Stimulated activated naive B cell treated with anti-CD40 and anti-IgM and Interleukin-4, amounts not matched to agents 10 μg/mL and 1 μg/mL and 100 μg/mL, for 72 hours (primary cell): ENCODE measurements at regions not wholly inside any gene's neighbourhood (a gene's known extent, or its start where the extent isn't known, plus 50 kb on each side); places are given as distances from the start of the nearest gene placed in this dataset.
"Not testable (repeated sequence)": the region's sequence is repeated elsewhere in the genome, so short reads cannot be mapped to it uniquely, and the experiment has no call there.

Experiments used
- ATAC-seq, 2 donors: fragments of 150-1000 bp; cut with Tn5 transposase; replicated peaks; 2 replicates each; pipeline ENCODE4 v1.10.0; 2021; ENCODE audit warnings: moderate library complexity in 1 of 2
- DNase-seq: peaks from one replicate; pipeline ENCODE4 v3.0.0; 2021
- H3K27ac Mint-ChIP-seq: one replicate; pipeline ENCODE4 v1.8.0; 2022; ENCODE audit warnings: mild to moderate bottlenecking, mixed read lengths
- H3K27me3 Mint-ChIP-seq, 2 donors: one replicate each; pipeline ENCODE4 v1.8.0; 2022; ENCODE audit warnings: mixed read lengths in 2 of 2
- H3K36me3 Mint-ChIP-seq, 2 donors: one replicate each; pipeline ENCODE4 v1.8.0; 2022; ENCODE audit warnings: mixed read lengths in 2 of 2, mild to moderate bottlenecking in 1 of 2
- H3K4me1 Mint-ChIP-seq, 2 donors: one replicate each; pipeline ENCODE4 v1.8.0; 2022; ENCODE audit warnings: mixed read lengths in 2 of 2, mild to moderate bottlenecking in 1 of 2
- H3K4me3 Mint-ChIP-seq, 2 donors: one replicate each; pipeline ENCODE4 v1.8.0; 2022; ENCODE audit warnings: mild to moderate bottlenecking in 2 of 2, mixed read lengths in 2 of 2, moderate library complexity in 1 of 2
- H3K9me3 Mint-ChIP-seq, 2 donors: one replicate each; pipeline ENCODE4 v1.8.0; 2022; ENCODE audit warnings: mixed read lengths in 2 of 2, mild to moderate bottlenecking in 1 of 2

DNA sequence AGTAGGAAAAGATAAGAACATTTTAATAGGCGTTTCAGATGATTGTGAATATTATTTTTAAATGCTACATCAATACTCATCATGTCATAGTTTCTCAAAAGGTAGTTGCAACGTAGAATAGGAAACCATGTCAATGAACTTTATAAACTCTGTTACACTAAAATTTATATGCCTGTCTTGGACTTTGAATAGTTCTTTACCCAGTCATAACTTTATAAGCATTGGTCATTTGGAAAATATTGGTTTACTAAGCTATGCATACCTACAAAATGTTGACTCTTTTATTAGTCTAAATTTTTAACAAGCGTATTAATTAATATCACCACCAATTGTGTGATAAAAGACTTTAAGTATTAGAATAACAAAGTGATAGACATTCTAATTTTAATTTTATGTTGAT lies 293.5 kb downstream of the CGGBP1 start:
- no peaks in the 10 kb centered on the region for H3K4me1 Mint-ChIP-seq
- DNase-seq (no peak), ATAC-seq (no peak)
- no peak overlapping the region for H3K27ac Mint-ChIP-seq
- no peaks in the 10 kb centered on the region for H3K36me3 Mint-ChIP-seq
- H3K9me3 Mint-ChIP-seq = no peaks in the 10 kb centered on the region
- H3K27me3 Mint-ChIP-seq = no peaks in the 10 kb centered on the region
- no peak overlapping the region for H3K4me3 Mint-ChIP-seq

DNA sequence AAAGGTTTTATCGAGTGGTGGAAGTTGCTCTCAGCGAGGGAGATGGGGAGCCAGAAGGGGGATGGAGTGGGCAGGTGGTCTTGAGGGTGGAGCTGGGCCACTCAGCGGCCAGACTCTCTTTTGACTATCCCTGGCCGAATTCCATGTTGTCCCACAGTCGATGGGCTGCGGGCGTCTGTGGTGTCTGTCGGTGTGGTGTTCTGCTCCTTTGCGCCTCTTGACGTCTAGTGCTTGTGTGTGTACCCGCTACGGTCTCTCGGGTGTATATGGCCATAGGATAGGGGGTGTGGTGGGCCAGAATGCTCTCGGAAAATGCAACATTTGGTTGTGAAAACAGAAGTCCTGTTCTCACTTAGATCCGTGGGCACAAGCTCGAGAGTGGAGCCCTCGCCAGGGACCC lies 297.0 kb downstream of the CGGBP1 start:
- no peaks in the 10 kb centered on the region for H3K4me1 Mint-ChIP-seq
- H3K27me3 Mint-ChIP-seq = no peaks in the 10 kb centered on the region
- DNase-seq = no peak
- no peaks in the 10 kb centered on the region for H3K36me3 Mint-ChIP-seq
- no peak overlapping the region for H3K4me3 Mint-ChIP-seq
- H3K27ac Mint-ChIP-seq = no peak overlapping the region
- H3K9me3 Mint-ChIP-seq = no peaks in the 10 kb centered on the region
- ATAC-seq = no peak

DNA sequence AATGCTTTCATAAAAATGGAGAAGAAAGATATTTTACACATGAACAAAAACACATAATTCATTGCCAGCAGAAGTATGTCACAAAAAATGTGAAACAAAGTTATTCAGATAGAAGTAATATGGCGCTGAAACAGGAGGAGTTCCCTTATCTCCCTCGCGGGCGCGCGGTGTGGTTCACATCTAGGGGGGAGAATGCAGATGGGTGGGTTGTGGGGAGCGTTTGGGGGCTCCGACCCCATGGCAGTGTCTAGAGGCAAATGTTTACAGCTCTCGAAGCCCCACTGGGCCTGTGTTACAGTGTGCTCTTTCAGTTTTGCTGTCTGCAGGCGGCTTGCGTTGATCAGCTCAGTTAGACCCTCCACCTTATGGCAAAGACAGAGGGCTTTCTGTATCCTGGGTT lies 297.5 kb downstream of the CGGBP1 start:
- no peak overlapping the region for H3K4me3 Mint-ChIP-seq
- no peak for ATAC-seq
- H3K9me3 Mint-ChIP-seq = no peaks in the 10 kb centered on the region
- DNase-seq = no peak
- H3K27ac Mint-ChIP-seq = no peak overlapping the region
- no peaks in the 10 kb centered on the region for H3K36me3 Mint-ChIP-seq
- no peaks in the 10 kb centered on the region for H3K4me1 Mint-ChIP-seq
- no peaks in the 10 kb centered on the region for H3K27me3 Mint-ChIP-seq

DNA sequence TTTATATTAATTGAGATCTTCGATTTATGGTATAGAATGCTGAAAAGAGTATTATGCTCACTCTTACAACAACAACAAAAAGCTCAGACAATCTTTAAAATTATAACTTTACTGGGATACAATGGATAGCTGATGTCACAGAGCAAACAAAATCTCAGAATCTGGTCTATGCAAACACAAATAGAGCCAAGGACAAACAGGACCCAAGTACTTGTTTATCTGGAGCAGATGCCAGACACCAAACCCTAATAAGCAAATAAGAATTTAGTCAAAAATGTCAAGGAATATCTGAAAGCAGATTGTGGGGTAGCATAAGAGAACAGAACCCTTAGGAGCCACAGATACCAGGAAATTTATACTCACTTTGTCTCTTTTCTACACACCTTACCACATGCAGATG lies 302.2 kb downstream of the CGGBP1 start:
- ATAC-seq = no peak

DNA sequence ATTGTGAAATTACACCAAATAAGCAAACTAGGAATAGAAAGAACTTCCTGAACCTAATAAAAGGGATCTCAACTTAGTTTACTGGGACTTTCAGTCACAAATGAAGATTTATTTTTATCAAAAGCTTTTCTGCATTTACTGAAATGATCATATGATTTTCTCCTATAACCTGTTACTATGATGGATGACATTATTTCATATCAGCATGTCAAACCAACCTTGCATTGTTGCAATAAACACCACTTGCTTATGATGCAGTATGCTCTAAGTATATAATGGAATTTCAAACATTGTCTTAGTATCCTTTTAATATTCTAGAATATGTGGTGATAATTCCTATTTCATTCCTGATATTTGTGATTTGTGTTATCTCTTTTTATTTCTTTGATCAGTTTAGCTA lies 303.0 kb downstream of the CGGBP1 start:
- Mint-ChIP-seq H3K9me3 (peaks cover 0 to 3% of the 10 kb centered on the region in 2 donors), H3K4me3 (no peak overlapping the region), H3K27ac (no peak overlapping the region), H3K36me3 (no peaks in the 10 kb centered on the region), H3K27me3 (no peaks in the 10 kb centered on the region), H3K4me1 (no peaks in the 10 kb centered on the region)
- DNase-seq = no peak
- no peak for ATAC-seq

More for the DNA sequence above, 302.2 kb downstream of the CGGBP1 start:
- H3K9me3 Mint-ChIP-seq = peaks cover 0 to 1% of the 10 kb centered on the region in 2 donors
- DNase-seq = no peak
- H3K27me3 Mint-ChIP-seq = no peaks in the 10 kb centered on the region
- no peak overlapping the region for H3K4me3 Mint-ChIP-seq
- no peak overlapping the region for H3K27ac Mint-ChIP-seq
- H3K36me3 Mint-ChIP-seq = no peaks in the 10 kb centered on the region
- no peaks in the 10 kb centered on the region for H3K4me1 Mint-ChIP-seq

DNA sequence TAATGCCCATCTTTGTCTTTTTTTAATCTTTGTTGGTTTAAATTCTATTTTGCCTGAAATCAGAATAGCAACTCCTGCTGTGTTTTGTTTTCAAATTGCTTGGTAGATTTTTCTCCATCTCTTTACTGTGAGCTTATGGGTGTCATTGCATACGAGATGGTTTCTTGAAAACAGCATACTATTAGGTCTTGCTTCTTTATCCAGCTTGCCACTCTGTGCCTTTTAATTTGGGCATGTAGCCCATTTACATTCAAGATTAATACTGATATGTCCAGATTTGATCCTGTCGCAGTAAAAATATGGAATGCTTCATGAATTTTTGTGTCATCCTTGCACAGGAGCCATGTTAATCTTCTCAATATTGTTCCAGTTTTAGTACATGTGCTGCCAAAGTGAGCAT lies 316.6 kb downstream of the CGGBP1 start:
- Mint-ChIP-seq H3K4me1 (no peaks in the 10 kb centered on the region), H3K4me3 (no peak overlapping the region), H3K27me3 (peaks cover 13 to 15% of the 10 kb centered on the region in 2 donors), H3K9me3 (peaks cover 16 to 19% of the 10 kb centered on the region in 2 donors), H3K36me3 (peaks cover 0 to 3% of the 10 kb centered on the region in 2 donors), H3K27ac (no peak overlapping the region)
- DNase-seq (no peak), ATAC-seq (no peak)

DNA sequence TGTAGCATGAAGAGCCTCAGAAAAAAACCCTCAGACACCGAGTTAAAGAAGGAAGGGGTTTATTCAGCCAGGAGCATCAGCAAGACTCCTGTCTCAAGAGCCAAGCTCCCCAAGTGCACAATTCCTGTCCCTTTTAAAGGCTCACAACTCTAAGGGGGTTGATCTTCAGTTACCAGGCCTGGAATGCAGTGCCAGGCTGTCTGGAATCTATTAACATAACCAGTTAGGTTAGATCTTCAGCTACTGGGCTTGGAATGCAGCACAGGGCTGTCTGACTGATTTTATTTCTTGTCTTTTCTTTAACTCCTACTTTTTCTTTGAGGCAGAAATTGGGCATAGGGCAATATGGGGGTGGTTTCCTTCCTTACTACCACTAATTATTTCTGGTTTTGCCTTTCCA lies 317.9 kb downstream of the CGGBP1 start:
- not testable (repeated sequence) for ATAC-seq, H3K36me3 Mint-ChIP-seq, DNase-seq, H3K4me3 Mint-ChIP-seq, H3K27ac Mint-ChIP-seq, H3K4me1 Mint-ChIP-seq
- Mint-ChIP-seq H3K9me3 (peaks cover 16 to 19% of the 10 kb centered on the region in 2 donors), H3K27me3 (peaks cover 13 to 15% of the 10 kb centered on the region in 2 donors)

DNA sequence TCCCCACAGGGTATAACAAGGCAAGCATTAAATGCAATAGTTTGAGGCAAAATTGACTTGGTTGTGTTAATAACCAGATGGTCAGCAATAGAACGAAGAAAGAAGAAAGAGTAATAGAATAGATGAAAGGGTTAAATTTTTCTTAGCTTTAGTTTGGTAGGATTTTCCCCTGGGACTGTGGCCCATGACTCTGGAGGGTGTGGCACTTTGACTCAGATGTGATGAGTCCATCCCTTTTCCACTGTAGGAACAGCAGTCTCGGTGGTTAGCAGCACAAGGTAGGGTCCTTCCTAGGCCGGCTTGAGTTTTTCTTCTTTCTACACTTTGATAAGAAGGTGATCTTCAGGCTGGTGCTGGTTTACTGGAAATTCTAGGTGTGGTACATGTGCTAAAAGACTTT lies 321.0 kb downstream of the CGGBP1 start:
- Mint-ChIP-seq H3K27me3 (peaks cover 13 to 15% of the 10 kb centered on the region in 2 donors), H3K9me3 (peaks cover 16 to 19% of the 10 kb centered on the region in 2 donors)
- ATAC-seq, H3K4me1 Mint-ChIP-seq, DNase-seq, H3K4me3 Mint-ChIP-seq, H3K36me3 Mint-ChIP-seq, H3K27ac Mint-ChIP-seq: not testable (repeated sequence)

DNA sequence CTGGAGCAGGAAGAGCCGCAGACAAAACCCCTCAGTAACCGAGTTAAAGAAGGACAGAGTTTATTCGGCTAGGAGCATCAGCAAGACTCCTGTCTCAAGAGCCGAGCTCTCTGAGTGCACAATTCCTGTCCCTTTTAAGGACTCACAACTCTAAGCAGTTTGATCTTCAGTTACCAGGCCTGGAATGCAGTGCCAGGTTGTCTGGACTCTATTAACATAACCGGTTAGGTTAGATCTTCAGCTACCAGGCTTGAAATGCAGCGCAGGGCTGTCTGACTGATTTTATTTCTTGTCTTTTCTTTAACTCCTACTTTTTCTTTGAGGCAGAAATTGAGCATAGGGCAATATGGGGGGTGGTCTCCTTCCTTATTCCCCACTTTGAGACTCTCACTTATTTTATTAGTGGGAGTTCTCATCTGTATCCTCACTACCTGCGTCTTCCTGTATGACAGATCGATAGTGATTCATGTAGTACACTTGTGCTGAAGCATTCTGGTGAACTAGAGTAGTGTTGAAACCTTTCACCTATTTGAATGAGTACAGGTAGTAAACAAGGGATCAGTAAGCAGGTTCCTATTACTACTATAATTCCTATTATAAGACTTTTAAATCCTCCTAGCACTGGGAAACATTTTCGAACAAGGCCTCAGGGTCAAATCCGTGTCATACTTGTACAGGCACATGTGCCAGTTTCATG lies 325.0 kb downstream of the CGGBP1 start:
- no peaks in the 10 kb centered on the region for H3K27me3 Mint-ChIP-seq
- DNase-seq (no peak), ATAC-seq (no peak)
- H3K9me3 Mint-ChIP-seq = no peaks in the 10 kb centered on the region
- H3K4me1 Mint-ChIP-seq = no peaks in the 10 kb centered on the region
- no peak overlapping the region for H3K27ac Mint-ChIP-seq
- H3K36me3 Mint-ChIP-seq = no peaks in the 10 kb centered on the region
- H3K4me3 Mint-ChIP-seq = no peak overlapping the region

DNA sequence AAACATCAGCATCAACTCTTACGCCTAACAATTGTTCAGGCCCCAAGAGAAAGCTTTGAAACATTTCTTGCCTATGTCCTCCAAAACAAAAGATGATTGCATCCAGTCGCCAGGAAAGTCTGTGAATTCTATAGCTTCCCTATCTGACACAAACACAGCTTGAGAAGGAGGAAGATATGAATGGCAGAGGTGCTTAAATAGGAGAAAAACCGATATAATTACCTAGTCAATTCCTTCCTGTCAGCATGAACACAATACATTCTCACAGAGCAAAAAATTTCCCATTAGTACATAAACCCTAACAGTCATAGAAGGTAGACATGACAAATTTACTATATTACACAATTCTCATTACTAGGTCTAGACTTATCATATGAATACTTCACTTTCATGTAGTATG lies 326.5 kb downstream of the CGGBP1 start:
- DNase-seq (no peak), ATAC-seq (no peak)
- H3K27me3 Mint-ChIP-seq = no peaks in the 10 kb centered on the region
- H3K4me3 Mint-ChIP-seq = no peak overlapping the region
- no peak overlapping the region for H3K27ac Mint-ChIP-seq
- H3K36me3 Mint-ChIP-seq = no peaks in the 10 kb centered on the region
- no peaks in the 10 kb centered on the region for H3K9me3 Mint-ChIP-seq
- no peaks in the 10 kb centered on the region for H3K4me1 Mint-ChIP-seq

DNA sequence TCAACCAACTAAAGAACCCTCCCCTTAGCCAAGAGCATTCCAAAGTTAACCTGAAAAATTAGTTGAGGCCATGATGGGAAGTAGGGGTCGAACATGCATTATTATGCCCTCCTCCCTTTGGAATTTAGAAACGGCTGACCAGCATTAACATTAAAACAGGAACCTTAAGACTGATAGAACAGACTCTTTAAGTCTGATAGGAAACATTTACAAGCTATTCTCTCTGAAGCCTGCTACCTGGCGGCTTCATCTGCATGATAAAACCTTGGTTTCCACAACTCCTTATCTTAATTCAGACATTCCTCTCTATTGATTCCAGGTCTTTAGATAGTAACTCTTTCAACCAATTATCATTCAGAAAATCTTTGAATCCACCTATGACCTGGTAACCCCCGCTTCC lies 331.0 kb downstream of the CGGBP1 start:
- peaks cover 0 to 8% of the 10 kb centered on the region in 2 donors for H3K27me3 Mint-ChIP-seq
- H3K27ac Mint-ChIP-seq = no peak overlapping the region
- no peaks in the 10 kb centered on the region for H3K4me1 Mint-ChIP-seq
- DNase-seq = no peak
- H3K9me3 Mint-ChIP-seq = peaks cover 9 to 11% of the 10 kb centered on the region in 2 donors
- no peaks in the 10 kb centered on the region for H3K36me3 Mint-ChIP-seq
- no peak for ATAC-seq
- H3K4me3 Mint-ChIP-seq = no peak overlapping the region

DNA sequence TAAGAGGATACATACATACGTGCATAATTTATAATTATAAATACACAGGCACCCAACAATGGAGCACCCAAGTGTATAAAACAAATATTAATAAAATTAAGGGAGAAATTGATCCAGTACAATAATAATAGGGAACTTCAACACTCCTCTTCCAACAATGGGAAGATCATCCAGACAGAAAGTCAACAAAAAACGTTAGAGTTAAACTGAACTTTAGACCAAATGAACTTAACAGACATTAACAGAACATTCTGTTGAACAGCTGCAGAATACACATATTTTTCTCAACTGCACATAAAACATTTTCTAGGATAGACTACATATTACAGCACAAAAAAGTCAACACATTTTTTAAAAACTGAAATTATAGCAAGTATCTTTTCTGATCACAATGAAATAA lies 339.7 kb downstream of the CGGBP1 start:
- peaks cover 0 to 7% of the 10 kb centered on the region in 2 donors for H3K9me3 Mint-ChIP-seq
- no peak overlapping the region for H3K4me3 Mint-ChIP-seq

DNA sequence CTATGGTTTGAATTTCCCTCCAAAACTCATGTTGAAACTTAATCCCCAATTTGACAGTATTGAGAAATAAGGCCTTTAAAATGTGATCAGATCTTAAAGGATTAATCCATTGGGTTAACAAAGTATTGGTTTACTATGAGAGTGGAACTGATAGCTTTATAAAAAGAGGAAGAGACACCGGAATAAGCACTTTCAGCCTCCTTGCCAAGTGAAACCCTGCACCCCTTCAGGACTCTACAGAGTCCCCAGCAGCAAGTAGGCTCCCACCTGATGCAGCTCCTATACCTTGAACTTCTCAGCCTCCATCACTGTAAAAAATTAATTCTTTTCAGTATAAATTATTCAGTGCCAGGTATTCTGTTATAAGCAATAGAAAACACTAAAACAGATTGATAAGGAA lies 348.3 kb downstream of the CGGBP1 start:
- DNase-seq = no peak
- peak; percentile 74 to 81 for ATAC-seq
- H3K9me3 Mint-ChIP-seq = peaks cover 5 to 12% of the 10 kb centered on the region in 2 donors
- no peak overlapping the region for H3K27ac Mint-ChIP-seq
- H3K4me1 Mint-ChIP-seq = peaks cover 4 to 16% of the 10 kb centered on the region in 2 donors
- no peaks in the 10 kb centered on the region for H3K36me3 Mint-ChIP-seq
- peaks cover 8 to 20% of the 10 kb centered on the region in 2 donors for H3K27me3 Mint-ChIP-seq
- H3K4me3 Mint-ChIP-seq = no peak overlapping the region

More for the DNA sequence above, 339.7 kb downstream of the CGGBP1 start:
- H3K36me3 Mint-ChIP-seq = no peaks in the 10 kb centered on the region
- DNase-seq (no peak), ATAC-seq (no peak)
- H3K27ac Mint-ChIP-seq = no peak overlapping the region
- H3K4me1 Mint-ChIP-seq = no peaks in the 10 kb centered on the region
- H3K27me3 Mint-ChIP-seq = peaks cover 0 to 15% of the 10 kb centered on the region in 2 donors

DNA sequence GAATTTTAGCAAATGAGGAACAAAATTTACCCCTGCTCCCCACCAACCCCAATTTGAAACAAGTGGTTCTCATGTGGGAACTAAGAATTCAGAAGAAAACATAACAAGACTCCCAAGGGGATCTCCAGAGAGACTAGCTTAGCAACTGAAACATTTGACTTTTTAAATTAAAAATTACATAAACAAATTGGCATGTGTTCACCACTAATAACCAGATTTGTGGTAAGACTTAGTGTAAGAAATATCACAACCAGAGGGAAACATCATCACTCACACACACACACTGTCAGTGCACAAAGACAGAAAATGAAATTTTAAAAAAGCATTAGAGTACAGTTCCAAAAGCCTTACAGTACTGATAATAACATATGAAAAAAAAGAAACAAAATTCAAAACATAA lies 348.8 kb downstream of the CGGBP1 start:
- H3K27me3 Mint-ChIP-seq = peaks cover 8 to 20% of the 10 kb centered on the region in 2 donors
- peak; percentile 76 to 86 for ATAC-seq
- H3K27ac Mint-ChIP-seq = no peak overlapping the region
- no peak overlapping the region for H3K4me3 Mint-ChIP-seq
- H3K36me3 Mint-ChIP-seq = no peaks in the 10 kb centered on the region
- DNase-seq = no peak
- H3K4me1 Mint-ChIP-seq = peaks cover 4 to 16% of the 10 kb centered on the region in 2 donors
- H3K9me3 Mint-ChIP-seq = peaks cover 5 to 12% of the 10 kb centered on the region in 2 donors

DNA sequence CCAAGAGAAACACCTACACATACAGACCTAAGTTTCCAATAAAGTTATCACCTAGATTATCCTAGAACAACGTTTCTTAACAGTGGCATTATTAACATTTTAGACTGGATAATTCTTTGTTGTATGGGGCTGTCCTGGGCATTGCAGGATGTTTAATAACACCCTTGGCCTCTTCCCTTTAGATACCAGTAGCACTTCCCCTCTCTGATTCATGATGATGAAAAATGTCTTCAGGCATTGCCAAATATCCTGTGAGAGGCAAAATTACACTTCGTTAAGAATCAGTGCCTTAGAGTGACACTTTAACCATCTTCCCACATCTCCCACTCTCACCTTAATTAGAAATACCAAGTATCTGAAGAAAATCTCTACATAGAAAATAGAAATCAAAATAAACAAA lies 352.6 kb downstream of the CGGBP1 start:
- Mint-ChIP-seq H3K27ac (no peak overlapping the region), H3K27me3 (peaks cover 8 to 20% of the 10 kb centered on the region in 2 donors), H3K4me1 (peaks cover 4 to 16% of the 10 kb centered on the region in 2 donors), H3K9me3 (peaks cover 5 to 12% of the 10 kb centered on the region in 2 donors), H3K4me3 (no peak overlapping the region), H3K36me3 (no peaks in the 10 kb centered on the region)
- ATAC-seq (peak; percentile 43 to 49), DNase-seq (no peak)
